ENCODE measurements at regions not wholly inside any gene's neighbourhood (a gene's known extent, or its start where the extent isn't known, plus 50 kb on each side); places are given as distances from the start of the nearest gene placed in this dataset.
"Not testable (repeated sequence)": the region's sequence is repeated elsewhere in the genome, so short reads cannot be mapped to it uniquely, and the experiment has no call there.

DNA sequence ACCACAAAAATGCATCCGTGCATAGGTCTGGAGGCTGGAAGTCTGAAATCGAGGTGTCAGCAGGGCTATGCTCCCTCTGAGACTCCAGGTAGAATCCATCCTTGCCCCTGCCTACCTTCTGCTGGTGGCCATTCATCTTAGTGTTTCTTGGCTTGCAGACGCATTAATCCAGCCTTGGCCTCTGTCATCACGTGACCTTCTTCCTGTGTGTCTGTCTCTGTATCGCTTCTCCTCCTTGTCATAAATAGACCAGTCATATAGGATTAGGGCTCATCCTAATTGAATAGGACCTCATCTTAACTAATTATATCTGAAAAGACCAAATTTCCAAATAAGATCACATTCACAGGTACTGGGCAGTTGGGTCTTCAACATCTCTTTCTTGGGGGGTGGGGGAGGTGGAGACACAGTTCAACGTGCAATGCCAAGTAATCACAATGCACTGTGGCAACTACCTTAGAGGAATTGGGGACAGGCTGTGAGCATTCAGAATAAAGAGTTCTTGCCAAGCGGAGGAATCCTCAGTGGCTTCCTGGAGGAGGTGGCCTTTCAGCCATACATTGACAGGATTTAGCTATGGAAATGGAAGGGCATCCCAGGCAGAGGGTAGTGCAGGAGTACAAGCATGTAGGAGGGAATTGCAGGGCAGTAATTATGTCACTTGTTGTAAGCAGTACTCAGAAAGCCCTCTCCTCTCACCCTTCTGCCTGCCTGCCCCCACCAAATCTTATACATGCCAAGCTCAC is 96.2 kb upstream of the SYT13 start:
- DNase-seq = no peak

DNA sequence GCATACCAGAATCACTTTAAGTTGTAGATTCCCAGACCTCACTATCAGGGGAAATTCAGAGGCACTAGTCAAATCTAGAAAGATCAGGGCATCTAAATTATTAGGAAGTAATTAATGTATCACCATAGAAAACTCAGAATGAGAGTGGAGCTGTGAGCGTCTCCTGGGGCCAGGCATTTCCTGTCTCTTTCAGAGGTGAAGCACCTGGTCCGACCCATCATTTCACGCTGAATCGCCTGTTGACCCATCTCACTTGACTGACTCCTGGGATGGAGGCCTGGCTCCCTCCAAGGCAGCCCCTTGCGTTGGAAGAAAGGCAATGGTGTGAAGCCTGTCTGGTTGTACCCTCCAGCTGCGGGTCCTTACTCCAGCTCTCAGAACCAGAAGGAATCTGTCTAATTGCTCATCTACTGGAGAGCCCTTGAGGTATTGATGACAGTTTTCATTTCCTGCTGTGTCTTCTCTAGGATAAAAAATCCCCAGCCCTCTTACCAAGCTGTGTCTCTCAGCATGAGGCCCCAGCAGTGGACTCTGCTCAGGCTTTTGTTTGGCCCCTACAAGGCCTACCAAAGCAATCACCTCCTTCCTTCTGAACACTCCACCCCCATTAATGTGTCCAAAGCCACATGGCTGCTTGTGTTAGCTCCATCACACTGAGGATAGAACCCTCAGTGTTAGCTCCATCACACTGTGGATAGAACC is 93.2 kb upstream of the SYT13 start:
- DNase-seq = no peak

DNA sequence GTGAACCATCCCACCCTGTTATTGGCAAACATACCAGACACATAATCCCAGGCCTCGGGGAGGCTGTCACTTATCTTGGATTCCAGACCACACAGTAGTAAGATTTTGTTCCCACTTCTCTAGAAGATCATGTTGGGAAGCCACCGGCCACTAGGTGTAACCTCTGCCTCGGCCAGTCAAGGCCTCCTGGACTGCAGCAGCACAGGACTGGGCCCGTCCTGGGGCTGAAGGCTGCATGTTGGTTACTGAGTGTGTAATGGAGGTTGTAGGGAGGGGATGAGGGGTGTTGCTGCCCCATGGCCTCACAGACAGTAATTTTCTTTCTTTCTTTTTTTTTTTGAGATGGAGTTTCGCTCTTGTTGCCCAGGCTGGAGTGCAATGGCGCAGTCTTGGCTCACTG is 92.4 kb upstream of the SYT13 start:
- no peak for DNase-seq

DNA sequence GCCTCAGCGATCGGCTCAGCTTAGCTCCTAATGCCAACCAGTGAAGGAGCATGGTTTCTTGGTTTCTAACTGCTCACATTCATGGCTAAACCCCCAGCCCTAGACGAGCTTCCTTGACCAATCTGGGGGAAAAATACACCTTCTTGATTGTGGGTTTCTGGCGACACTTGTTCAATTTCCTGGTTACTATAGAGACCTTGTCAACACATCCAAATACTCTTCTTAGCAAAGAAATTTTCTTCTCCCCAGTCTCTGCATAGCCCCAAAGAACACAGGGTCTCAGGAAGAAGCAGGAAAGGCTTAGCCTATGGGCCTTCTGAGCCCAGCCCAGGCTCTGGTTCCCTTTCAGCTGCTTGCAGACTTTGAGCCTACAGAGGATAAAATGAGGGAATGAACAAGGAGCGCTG is 88.5 kb upstream of the SYT13 start:
- DNase-seq = no peak

DNA sequence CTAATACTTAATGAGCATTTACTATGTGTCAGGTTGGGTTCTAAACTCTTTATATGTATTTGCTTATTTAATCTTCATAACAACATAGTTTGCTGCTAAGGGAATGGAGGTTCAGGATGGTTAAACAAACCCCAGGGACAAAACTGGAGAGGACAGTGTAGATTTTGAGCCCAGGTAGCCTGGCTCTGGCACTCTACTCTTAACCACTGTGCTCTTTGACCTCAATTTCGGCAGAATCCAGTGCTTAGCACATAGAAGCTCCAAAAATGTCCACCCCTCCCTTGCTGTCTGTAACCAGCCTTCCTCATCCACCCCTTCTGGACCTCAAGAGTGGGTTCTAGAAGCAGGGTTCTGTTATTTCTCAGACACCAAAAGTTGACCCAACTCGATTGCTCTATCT is 88.0 kb upstream of the SYT13 start:
- no peak for DNase-seq

DNA sequence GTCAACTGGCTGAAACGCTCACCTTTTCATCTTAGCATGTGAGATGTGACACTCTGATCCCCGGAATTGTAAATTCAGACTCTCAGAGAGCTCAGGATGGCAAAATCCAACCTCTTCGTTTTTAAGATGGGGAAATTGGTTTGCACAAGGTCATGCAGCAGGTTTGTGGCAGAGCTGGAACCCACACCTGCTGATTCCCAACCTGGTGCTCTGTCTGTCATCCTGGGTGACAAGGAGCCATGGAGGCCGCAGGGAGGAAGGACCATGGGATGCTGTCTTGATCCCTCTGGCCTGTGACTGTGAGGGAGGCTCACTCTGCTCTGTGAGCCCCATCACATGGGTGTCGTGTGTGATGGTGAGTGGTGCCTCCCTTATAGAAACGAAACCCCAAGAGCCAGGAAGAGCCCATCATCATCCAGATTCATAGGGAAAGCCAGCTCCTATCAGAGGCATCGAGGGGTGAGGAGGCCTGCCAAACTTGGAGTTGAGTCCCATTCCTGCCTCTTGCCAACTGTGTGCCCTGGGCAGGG is 87.4 kb upstream of the SYT13 start:
- DNase-seq = no peak

DNA sequence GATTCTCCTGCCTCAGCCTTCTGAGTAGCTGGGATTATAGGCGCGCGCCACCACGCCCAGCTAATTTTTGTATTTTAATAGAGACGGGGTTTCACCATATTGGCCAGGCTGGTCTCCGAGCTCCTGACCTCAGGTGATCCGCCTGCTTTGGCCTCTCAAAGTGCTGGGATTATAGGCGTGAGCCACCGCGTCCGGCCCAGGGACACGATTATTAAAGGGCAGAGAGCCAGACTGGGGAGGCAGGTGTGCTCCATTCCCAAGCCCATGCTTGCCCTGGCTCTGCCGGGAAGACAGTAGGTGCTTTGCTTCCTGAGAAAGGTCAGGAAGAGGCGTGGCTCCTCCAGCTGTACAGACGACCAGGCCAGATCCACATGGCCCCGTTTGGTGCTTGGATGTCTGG is 86.3 kb upstream of the SYT13 start:
- not testable (repeated sequence) for DNase-seq

DNA sequence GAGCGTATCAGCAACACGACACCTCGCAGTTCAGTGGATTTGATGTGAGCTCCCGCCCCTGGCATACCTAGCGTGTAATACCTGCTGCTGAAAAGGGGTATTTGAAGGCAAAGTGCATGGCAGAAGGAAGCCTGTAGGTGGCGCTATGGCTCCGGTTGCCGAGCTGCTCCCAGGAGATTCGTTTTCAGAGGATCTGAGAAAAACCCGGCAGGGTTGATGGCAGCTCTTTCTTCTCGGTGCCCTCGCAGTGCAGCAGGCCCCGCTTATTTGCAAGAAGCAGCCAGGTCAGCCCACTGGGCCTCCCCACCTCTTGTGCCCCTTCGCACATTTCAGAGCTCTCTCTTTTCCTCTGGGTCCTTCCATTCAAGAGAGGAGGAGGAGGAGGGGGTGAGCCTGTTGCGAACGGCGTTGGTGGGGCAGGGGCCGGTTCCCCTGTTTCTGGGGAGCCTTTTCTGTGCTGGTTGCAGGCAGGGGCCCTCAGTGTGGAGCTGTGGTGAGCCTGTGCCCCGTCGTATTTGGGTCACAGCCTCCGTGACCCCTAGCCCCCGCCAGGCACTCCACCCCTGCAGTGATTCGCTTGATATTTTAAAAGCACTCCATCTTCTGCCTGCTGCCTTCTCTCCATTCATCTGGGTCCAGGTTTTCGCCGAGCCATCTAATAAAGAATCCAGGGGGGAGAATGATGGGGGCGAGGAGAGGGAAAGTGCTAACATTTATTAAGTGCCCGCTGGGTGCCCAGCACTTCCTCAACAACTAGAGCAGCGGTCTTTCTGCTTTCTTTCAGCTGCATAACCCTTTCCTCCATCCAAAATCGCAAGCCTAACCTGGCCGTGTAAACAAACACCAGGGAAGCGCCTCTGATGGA is 85.3 kb upstream of the SYT13 start:
- peak; percentile 33 for DNase-seq

DNA sequence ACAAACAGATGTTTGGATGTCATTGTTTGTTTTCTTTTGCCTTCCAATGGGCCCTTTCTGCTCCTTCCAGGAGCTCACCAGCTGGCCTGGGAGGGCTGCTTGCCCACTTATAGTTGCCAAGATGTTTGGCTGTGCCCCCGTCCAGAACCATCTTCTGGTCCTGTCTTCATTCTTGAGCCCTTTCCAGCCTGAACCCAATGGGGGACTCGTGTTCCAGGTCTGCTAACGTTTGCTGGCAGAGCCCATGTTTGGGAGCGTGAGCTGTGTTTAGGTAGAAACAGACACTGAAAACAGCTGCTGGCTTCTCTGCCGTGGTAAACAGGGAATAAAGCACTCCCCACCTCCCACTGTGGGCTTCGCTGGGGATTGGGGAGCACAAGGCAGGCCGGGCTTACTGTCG is 83.2 kb upstream of the SYT13 start:
- DNase-seq = no peak

DNA sequence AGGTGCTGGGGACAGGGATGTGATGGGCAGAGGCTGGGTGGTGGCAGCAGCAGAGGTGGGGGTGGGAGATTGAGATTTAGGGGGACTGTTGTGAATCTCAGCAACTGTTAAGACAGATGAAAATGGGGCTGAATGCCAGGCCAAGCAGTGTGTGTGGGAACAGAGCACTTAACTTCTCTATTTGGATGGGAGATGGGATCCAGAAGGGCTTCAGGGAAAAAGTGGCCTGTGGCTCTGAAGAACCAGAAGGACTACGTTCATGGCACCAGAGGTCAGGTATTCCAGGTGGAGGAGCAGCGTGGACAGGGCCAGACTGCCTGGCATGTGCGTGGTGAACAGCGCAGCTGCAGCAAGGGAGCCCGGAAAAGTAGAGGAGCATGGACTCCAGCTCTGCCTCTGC is 82.6 kb upstream of the SYT13 start:
- no peak for DNase-seq

DNA sequence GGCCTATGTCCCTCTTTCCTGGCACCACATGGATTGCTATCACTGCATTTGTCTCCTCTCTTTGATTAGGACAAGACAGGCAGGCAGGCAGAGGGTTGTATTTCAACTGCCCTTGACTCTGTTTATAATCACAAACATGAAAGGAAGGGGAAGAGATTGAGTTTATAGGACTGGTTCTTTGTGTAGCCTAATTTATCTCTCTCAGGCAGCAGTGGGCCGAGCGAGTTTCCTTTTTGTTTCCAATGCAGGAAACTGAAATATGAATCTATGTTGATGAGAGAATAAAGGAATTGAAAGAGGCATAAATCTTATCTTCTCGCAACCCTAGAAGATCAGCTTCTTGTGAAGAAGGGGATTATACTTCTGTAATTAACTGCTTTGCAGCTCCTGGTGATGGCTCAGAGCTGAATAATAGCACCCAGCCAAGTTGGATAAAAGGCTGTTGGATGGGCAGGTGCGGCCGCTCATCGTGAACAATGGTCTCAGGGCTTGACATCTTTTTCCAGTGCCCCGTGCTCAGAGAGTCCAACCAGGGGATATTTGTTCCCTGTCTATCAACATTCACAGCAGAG is 80.6 kb upstream of the SYT13 start:
- DNase-seq = no peak

DNA sequence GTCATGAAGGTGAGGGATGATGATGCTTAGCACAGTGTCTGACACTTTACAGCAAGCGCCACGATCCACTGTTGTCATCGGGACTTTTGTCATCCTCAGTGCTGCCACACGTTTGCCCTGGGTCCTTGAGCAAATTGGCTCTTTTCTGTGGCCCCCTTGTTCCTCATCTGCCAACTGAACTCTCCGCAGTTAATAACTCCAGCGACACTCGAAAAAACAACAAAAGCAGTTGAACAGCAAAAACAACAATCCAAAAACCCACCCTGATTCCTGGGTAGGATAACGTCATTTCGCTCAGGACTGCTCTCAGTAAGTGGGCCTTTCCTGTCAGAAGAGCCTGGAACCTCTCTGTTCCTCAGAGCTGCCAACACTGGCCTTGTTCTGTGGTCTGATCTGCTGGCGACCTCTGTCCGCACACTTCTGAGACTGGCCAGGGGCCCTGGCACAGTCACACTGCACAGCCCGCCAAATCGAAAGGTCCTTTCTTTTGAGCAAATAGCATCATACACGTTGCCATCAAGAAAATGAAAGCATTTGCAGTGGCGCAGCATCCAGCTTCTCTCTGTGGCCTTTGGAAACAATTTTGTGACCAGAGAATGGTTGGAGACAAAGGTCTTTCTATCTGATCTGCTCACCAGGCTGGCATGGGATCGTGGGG is 79.9 kb upstream of the SYT13 start:
- no peak for DNase-seq

DNA sequence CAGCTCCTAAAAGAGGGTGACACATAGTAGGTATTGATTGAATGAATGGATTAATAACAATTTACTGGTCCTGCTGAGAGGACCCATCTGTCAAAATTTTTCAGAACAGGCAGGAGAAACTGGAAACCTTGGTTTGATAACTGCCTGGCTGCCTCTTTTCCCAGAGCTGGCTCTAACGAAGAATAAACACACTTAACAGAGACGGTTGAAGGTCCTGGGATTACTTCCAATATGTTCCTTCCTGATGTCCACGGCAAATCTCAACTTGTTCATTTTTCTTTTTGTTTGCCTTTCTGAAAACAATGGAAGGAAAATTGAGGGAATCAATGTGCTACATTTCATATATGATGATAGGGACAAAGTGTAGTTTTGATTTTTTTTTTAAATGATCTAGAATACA is 76.5 kb upstream of the SYT13 start:
- no peak for DNase-seq

DNA sequence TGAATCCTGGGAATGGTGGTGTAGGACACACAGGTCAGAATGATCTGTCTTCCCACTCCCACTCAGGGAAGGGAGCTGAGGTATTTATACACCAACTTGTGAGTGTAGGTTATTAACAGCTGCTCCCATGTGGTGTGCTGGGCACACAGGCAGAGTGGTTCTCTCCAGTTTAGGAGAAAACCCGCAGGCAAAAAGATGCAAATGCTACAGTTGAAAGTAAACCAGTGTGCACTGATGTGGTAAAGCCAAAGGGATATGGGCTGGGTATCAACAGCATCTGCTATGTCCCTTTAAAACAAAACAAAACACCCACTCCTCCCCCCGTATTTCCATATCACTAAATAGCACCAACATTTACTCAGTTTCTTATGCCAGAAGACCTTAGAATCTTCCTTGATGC is 75.4 kb upstream of the SYT13 start:
- no peak for DNase-seq

DNA sequence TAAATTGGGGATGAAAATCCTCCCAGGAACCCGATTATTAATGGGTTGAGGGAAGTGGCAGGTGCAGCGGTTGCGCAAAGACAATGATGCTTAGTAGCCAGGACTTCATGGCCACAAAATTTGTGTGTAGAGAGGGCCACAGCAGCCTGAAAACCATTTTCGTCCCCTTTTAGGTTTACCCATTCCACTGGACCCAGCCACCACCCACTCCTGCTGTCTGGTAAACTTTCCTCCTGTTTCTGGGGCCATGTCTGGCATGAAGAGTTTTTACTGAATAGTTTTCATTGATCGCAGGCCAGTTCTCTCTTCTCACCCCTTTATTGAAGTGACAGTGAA is 69.5 kb upstream of the SYT13 start:
- DNase-seq = no peak

DNA sequence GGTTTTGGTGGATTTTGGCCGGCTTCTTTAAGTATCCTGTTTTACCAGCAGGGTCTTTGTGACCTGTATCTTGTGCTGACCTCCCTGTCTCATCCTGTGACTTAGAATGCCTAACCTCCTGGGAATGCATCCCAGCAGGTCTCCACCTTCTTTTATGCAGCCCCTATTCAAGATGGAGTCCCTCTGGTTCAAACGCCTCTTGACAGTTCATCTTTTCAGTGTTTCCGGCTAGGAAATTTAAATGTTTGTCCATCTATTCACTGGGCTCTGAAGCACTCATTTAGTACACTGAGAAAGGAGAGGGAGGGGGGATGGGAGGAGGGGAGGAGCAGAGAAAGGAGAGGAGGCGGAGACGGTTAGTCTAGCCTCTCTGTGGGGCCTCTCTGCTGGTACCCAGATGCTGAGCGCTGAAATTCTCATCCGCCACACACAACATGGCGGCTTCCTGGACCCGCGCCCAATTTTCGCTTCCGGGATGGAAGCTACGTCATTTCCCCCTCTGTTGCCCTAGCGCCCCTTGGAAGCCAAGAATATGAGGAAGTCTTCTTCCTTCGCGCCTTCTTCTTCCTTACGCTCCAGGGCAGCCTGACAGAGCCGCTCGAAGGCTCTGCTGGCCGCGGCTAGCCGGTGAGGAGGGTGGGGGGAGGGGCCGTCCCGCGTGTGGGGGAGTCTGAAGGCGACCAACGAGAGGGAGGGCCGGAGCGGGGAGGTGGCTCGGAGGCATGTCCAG is 69.0 kb upstream of the SYT13 start:
- DNase-seq = peak; percentile 28

DNA sequence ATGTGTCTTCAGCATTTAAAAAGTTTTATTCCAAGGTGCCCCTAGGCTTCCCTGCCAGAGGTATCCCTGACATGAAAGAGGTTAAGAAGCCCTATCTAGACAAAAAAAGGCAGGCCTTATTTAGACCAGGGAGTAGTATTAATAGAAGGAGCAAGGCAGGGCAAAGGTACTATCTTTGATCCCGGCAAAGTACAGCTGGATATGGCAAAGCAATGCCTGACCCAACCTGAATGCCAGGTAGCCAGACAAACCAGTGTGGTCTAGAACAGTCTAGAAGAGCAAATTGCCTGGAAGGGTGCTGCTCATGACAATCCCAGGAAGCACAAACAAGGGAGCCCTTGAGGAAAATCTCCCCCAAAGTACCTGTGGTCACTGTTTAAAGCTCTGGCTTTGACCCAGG is 62.6 kb upstream of the SYT13 start:
- DNase-seq = no peak

DNA sequence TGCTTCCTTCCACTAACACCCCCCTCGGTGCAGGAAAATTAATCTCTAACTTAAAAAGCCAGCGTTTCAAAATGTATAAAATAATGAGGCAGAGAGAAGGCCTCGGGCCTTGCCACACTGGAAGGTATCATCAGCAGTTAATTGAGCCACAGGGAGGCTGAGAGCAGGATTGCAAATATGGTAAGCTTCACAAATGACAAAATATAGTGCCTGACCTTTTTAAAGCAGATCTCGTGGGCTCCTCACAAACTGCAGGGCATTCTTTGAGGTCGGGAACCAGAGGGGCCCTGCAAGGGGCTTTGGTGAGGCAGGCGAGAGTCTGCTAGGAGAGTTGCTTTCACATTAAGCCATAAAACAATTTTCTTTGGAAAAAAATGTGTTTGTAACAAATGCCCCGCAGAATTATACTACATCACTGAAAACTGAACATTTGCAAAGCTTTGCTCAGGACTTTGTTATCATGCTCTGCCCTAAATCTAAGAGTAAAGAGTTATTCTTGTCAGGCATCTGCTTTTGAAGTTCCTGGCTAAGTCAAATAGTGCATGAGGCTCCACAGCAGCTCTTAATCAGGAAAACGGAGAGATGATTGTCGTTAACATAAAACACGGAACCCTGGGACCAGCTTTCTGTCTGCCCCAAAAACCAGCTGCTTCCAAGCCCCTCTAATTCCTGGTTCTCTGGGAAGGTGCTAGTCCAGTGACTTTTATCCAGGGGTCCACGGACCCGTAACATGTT is 61.4 kb upstream of the SYT13 start:
- no peak for DNase-seq

DNA sequence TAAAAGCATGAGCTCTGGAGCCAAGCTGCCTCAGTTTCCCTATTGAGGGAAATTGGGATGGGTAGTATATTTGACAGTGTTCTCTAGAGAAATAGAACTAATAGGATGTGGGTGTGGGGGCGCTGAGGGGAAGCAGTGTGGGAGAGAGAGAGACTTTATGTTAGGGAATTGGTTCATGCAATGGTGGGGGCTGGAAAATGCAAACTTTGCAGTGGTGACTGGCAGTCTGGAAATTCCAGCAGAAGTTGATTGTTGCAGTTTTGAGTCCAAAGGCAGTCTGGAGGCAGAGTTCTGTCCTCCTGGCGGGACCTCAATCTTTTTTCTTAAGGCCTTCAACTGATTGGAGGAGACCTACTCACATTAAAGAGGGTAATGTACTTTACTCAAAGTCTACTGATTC is 59.4 kb upstream of the SYT13 start:
- DNase-seq = no peak

DNA sequence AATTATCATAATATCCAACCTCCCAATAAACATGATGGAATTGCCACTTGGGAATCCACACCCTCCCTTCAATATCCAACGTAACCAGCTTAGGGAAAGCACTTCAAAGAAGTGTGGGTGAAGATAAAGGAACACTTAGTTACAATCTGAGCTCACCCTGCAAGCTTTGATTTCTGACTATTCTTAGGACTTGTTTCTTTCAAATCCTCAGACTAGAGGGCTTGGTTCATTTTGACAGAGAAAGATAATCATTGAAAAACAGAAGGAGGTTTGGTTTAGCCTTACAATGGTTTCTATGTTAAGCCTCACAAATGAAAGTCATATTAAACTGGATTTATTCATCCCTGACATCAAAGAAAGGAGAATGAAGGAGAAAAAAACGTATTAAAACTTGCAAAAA is 57.9 kb upstream of the SYT13 start:
- no peak for DNase-seq

DNA sequence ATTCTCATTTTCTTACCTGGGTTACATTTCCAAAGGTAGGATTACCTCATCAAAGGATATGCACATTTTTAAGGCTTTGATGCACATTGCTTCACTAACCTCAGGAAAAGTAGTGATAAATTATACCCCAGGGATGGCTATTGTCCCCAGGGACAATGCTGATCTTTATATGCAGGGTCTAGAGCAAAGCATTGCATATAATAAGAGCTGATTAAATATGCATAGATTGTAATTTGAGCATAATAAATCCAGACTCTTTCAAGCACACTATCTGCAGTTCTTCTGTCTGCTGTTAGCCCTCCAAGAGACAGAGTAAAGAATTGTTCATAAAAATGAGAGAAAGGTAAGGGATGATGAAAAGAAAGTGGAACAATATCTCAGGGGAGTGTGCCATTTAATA is 57.3 kb upstream of the SYT13 start:
- DNase-seq = no peak
